HG03135 (cell line): ENCODE measurements at regions not wholly inside any gene's neighbourhood (a gene's known extent, or its start where the extent isn't known, plus 50 kb on each side); places are given as distances from the start of the nearest gene placed in this dataset.
"Not testable (repeated sequence)": the region's sequence is repeated elsewhere in the genome, so short reads cannot be mapped to it uniquely, and the experiment has no call there.

Experiments used
- ATAC-seq: cut with Tn5 transposase; IDR thresholded peaks from one replicate; pipeline ENCODE4 v1.9.1; 2021; ENCODE audit warnings: mild to moderate bottlenecking, moderate library complexity; ENCODE audit not compliant: unreplicated experiment

GRCh38 chr4:66568431-66568830 is 898.1 kb upstream of the EPHA5 start:
- no peak for ATAC-seq

DNA sequence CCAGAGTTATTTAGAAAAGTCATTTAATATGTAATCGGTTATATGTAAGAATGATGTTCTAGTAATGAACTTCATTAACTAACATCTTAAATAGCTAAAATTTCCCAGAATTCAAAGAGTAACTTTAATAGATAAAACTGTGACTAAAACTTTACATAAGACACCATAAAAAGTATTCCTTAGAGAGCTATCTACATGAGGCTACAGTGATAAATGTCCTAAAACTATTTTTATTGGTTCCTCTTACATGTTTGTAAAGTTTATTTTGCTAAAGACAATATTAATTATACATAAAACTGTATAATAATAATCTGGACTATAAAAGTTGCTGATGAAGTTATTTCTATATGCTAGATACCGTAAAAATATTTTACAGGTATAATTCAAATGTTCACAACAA is 897.7 kb upstream of the EPHA5 start:
- ATAC-seq: no peak

DNA sequence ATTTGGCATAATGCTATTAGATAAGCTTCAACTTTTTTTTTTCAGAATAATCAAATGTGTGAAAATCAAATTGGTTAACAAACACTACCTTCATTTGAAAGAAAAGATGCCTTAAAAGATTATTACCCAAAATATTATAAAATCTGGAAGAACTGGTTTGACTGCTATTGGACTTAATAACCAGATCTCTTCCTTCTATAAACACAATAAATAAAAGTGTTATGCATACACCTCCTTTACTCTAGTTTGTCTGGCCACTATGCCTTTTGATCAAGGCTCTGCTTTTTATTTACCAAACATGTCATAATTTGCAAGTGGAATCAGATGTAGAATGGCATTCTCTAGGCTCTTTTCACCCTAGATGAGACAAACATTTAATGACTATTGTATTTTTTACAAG is 897.3 kb upstream of the EPHA5 start:
- no peak for ATAC-seq

DNA sequence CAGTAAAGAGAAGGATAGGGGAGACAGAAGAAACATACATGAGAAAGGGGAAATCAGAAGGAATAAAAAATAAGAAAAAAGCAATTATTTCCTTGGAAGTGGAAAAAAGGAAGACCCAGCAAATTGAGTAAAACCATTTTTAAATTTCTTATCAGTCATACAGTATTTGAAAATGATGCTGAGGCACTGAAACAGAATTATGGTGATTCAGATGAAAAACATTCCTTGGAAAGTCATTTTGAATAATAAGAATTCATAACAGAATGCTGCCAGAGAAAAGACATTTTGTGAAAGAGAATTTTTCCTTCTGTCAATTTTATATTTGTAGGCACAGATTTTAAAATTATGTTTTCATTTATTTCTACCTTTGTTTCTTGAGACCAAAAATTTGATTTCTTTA is 895.5 kb upstream of the EPHA5 start:
- ATAC-seq: no peak

- ATAC-seq: no peak
Measured at GRCh38 chr4:66564901-66565651, 894.8 kb upstream of the EPHA5 start.

DNA sequence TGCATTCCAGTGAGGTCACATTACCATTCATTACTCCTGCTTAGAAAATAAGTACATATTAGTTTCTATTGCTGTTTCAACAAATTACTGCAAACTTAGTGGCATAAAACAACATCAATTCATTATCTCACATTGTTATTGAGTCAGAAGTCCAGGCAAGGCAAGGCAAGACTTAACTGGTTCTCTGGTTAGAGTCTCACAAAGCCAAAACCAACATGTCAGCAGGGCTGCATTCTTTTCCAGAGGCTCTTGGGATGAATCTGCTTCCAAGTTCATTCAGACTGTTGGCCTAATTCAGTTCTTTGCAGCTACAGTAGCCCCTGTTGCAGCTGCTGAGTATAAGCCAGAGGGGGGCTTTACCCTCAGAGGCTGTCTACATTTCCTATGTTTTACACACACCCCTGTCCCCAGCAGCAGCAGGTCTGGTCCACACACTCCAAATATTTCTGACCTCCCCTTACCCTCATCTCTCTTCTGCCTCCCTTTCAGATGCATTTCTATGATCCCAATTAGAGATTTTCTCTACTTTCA is 892.1 kb upstream of the EPHA5 start:
- ATAC-seq: no peak

GRCh38 chr4:66561465-66562053 is 891.3 kb upstream of the EPHA5 start:
- ATAC-seq: not testable (repeated sequence)

DNA sequence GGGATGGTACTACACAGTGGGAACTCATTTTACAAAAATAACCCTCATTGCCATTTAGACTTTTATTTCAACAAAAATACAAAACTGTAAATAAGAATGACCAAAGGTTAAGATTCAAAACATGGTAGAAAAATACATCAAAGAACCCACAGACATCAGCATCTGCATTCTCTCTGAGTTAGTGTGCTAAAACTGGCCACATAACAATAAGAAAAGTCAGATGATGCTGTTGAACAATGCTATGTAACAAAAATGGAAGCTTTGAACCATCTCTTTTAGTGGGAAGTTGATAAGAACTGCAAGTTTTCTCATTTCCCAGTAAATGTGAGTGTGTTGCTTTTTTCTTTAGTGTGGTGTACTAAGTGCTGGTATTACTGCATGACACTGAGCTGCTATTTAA is 888.4 kb upstream of the EPHA5 start:
- no peak for ATAC-seq

GRCh38 chr4:66556651-66557278 is 886.5 kb upstream of the EPHA5 start:
- no peak for ATAC-seq

DNA sequence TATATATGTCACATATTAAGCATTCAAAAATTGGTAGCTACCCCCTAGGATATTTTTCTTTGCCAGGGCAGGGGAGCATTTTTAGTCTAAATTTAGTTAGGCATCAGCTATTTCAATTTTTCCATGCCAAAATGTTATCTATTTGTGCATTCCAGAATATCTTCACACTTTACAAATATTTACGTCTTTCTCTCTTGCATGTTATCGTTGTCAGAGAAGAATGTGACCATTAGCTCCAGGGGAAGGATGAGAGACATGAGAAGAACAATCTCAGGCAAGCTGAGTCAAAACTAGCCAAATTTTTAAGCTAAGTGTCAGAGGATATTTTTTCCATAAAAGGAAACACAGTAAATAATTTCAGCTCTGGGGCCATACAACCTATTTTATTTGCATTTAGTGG is 885.0 kb upstream of the EPHA5 start:
- no peak for ATAC-seq

- no peak for ATAC-seq
Measured at GRCh38 chr4:66554826-66555225, 884.5 kb upstream of the EPHA5 start.

DNA sequence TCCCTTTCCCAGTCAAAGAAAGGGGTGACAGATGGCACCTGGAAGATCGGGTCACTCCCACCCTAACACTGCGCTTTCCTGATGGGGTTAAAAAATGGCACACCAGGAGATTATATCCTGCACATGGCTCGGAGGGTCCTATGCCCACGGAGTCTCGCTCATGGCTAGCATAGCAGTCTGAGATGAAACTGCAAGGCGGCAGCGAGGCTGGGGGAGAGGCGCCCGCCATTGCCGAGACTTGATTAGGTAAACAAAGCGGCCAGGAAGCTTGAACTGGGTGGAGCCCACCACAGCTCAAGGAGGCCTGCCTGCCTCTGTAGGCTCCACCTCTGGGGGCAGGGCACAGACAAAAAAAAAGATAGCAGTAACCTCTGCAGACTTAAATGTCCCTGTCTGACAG is 875.0 kb upstream of the EPHA5 start:
- not testable (repeated sequence) for ATAC-seq

DNA sequence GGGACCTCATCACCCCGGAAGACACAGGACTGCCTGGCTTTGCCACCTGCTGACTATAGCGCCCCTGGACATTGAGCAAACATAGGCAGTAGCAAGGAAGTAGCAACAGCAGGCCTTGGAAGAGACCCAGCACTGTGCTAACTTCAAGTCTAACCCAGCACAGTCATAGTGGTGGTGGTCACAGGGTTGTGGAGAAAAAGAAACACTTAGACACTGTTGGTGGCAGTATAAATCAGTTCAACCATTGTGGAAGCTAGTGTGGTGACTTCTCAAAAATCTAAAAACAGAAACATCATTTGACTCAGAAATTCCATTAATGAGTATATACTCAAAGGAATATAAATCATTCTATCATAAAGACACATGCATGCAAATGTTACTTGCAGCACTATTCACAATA is 874.0 kb upstream of the EPHA5 start:
- no peak for ATAC-seq

DNA sequence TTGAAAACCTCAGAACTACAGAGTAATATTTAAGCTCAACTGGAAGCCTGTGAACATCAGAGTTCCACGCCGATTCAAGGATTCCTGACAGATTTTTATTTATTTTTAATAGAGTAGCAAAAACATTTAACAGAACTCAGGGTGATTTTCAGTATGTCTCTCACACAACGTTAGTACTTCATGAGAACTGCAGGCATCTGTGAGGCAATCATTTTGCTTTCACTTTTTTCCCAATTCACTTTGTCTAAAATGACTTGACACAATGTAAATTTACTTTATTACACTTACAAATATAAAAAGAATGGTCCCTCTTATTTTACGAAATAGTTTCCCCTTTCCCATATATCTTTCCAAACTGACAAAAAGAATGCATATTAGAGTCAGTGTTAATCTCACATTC is 869.5 kb upstream of the EPHA5 start:
- ATAC-seq: no peak

DNA sequence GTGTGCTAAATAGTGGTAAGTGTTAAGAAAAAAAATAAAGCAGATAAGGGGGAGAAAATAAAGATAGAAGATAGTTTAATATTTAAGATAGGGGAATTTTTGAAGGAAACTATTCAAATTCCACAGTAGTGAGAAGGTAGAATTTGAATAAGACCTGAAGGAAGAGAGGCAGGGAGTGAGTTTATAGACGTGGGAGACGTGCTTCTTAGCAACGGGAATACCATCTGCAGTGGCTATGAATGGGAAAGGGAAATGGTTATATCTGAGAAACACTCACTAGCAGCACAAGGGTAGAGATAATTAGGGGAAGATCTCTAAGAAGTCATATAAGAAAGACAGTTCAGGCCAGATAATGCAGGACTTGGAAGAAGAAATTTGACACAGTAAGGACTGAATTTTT is 854.5 kb upstream of the EPHA5 start:
- ATAC-seq: no peak

DNA sequence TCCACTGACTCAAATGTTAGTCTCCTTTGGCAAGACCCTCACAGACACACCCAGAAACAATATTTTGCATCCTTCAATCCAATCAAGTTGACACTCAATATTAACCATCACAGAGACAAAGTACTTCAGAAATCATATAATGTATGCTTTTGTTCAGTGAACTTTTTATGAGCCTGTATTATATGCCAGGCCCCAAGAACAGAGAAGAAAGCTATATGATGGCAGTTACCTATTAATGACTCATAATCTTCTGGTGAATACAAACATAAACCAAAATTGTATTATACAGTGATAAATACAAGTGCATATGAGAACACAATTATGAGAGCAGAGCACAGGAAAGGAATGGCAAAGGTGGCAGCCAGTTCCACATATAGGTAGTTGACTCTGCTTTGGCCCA is 852.0 kb upstream of the EPHA5 start:
- ATAC-seq: no peak

DNA sequence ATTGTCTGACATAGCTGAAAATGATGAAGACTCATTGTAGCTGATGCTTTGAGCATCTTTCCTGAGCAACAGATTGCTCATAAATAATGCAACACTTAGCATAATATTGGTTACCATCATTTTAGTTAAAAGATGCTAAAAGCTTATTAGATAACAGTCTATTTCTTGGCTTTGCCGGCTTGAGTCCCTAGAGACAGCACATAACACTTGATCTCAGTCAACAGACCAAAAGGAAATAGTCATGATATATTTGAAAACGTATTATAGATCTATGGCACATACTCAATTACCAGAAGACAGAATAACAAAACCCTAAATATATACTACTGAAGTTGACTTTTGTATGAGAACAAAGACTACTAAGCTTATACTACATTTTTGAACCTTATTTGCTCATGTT is 846.7 kb upstream of the EPHA5 start:
- no peak for ATAC-seq

GRCh38 chr4:66506985-66507384 is 836.7 kb upstream of the EPHA5 start:
- ATAC-seq: no peak

DNA sequence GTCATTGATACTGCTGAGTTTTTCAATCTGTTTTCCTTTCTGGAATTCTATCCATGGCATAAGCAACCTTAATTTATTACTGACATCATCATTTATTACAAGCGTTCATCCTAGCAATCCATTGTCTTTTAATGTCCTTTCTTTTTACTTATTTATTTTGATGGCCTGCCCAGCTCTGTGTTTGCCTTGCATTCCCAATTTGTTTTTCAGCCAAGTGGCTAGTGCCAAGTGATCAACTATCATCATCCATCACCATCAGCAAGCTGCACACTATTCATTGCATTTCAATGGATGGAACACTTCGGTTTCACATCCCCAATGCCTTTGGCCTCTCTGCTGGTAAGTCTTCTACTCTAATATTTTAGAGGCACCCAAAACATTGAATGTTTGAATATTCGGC is 831.7 kb upstream of the EPHA5 start:
- no peak for ATAC-seq

GRCh38 chr4:66490729-66491128 is 820.4 kb upstream of the EPHA5 start:
- ATAC-seq: no peak

GRCh38 chr4:66489783-66490452 is 819.6 kb upstream of the EPHA5 start:
- no peak for ATAC-seq

DNA sequence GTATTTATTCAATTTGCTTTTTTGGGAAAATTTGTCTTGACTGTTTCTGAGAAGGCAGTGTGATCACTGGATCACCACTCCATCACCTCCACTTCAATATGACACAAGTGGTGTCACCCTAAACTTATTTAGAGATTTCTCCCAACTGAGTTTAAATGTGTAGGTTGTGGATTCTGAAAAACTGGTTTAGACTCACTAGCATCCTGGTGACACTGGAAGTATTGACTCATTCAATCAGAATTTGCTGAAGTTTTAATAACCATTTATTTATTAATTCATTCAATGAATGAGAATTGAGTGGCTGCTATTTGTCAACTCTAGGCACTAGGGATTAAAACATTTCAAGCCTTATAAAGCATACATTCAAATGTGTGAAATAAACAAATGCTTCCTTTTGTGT is 819.1 kb upstream of the EPHA5 start:
- ATAC-seq: no peak
